BJ (cell line): ENCODE measurements at regions not wholly inside any gene's neighbourhood (a gene's known extent, or its start where the extent isn't known, plus 50 kb on each side); places are given as distances from the start of the nearest gene placed in this dataset.
"Not testable (repeated sequence)": the region's sequence is repeated elsewhere in the genome, so short reads cannot be mapped to it uniquely, and the experiment has no call there.

Experiments used
- CTCF ChIA-PET: fragments of 350-600 bp; formaldehyde crosslinking; extraction: SDS; loops from one replicate; lab custom pipeline; 2021; ENCODE audit warnings: antibody characterized with exemption, inconsistent platforms; lab: Yijun Ruan, JAX
- POLR2A ChIA-PET: fragments of 300-600 bp; sonication (Branson Sonifier 250); formaldehyde crosslinking; extraction: SDS; loops from one replicate; lab custom pipeline; 2021; ENCODE audit warnings: antibody characterized with exemption; lab: Charles Lee
- DNase-seq: peaks from one replicate; pipeline ENCODE4 v3.0.0-alpha.2; 2011; ENCODE audit warnings: low read depth
- H3K27me3 ChIP-seq: 2 replicates; pipeline ENCODE4 v1.6.0; 2011; ENCODE audit warnings: low read length; ENCODE audit not compliant: control insufficient read depth, insufficient read depth
- H3K36me3 ChIP-seq: 2 replicates; pipeline ENCODE4 v1.5.1; 2011; ENCODE audit warnings: low read length; ENCODE audit not compliant: control insufficient read depth, insufficient read depth
- H3K4me3 ChIP-seq: 2 replicates; pipeline ENCODE4 v1.5.1; 2011; ENCODE audit warnings: low read depth, mild to moderate bottlenecking, control low read depth, low read length
- TF ChIP-seq, protein P1 (sequence below): IDR thresholded peaks from 2 replicates; pipeline ENCODE4 v1.5.1; 2011; ENCODE audit warnings: low read depth, mild to moderate bottlenecking, control low read depth, inconsistent platforms, low read length, moderate library complexity; ENCODE audit not compliant: insufficient read depth

DNA sequence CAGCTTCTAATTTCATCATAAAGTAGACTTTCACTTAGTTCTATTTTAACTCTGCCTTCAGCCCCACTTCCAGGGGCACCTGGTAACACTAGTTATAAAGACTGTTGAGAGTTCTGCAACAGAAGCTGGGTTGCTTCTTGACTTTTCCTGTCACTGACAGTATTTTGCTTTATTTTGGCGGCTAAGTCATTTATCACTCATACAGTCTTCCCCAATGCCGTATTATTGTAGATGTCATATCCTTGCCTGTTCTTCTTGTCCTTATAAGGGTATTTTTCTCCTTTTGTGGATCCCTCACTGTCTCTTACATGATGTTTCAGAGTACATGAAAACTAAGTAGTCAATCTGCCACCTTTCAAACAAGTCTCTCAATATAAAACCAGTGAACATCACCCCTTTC, 369.0 kb upstream of the PPP2R3A start:
- no peaks in the 10 kb centered on the region for H3K36me3 ChIP-seq
- no peaks in the 10 kb centered on the region for H3K27me3 ChIP-seq
- no peak for DNase-seq
- POLR2A ChIA-PET = no interaction called here
- CTCF ChIA-PET = no interaction called here
- no peak overlapping the region for H3K4me3 ChIP-seq
- TF ChIP-seq, protein P1, sequence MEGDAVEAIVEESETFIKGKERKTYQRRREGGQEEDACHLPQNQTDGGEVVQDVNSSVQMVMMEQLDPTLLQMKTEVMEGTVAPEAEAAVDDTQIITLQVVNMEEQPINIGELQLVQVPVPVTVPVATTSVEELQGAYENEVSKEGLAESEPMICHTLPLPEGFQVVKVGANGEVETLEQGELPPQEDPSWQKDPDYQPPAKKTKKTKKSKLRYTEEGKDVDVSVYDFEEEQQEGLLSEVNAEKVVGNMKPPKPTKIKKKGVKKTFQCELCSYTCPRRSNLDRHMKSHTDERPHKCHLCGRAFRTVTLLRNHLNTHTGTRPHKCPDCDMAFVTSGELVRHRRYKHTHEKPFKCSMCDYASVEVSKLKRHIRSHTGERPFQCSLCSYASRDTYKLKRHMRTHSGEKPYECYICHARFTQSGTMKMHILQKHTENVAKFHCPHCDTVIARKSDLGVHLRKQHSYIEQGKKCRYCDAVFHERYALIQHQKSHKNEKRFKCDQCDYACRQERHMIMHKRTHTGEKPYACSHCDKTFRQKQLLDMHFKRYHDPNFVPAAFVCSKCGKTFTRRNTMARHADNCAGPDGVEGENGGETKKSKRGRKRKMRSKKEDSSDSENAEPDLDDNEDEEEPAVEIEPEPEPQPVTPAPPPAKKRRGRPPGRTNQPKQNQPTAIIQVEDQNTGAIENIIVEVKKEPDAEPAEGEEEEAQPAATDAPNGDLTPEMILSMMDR = no peak

DNA sequence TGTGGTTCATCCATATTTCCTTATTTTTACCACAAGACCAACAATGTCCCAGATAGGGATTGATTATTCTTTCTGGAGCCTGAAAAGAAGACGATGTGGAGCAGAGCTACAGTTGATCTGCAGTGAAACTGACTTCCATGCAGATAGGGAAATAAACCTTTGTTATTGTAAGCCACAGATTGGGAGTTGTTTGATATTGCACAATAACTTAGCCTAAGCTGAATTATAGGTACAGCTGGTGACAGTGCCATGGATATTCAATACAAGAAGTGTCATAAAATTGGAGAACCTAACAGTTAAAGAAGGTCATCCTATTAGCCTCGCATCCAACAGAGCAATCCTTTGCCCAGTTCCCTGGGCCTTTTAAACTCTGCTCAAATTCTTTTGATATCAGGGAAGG, 367.7 kb upstream of the PPP2R3A start:
- ChIA-PET POLR2A (no interaction called here), CTCF (no interaction called here)
- no peak for DNase-seq
- TF ChIP-seq, protein P1 = no peak
- Histone ChIP-seq H3K4me3 (no peak overlapping the region), H3K36me3 (no peaks in the 10 kb centered on the region), H3K27me3 (no peaks in the 10 kb centered on the region)

DNA sequence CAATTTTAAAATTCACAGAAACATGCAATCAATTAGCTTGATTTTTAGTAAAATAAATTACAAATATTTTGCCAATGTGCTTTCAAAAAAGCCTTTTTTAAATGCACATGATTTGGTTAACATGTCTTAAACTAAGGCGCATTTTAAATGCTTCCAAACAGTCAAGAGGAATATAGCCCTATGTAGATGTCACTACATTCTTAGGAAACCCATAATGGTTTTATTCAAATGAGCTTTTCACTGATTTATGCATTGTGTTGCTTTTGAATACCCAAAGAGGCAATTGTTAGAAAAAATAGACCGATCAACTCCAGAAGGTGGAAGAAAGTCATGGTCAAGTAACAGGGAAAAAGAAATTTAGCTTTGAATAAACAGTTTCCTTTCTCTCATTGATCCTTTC, 366.9 kb upstream of the PPP2R3A start:
- no peak for DNase-seq
- TF ChIP-seq, protein P1 = no peak
- ChIA-PET CTCF (no interaction called here), POLR2A (no interaction called here)
- no peaks in the 10 kb centered on the region for H3K36me3 ChIP-seq
- no peaks in the 10 kb centered on the region for H3K27me3 ChIP-seq
- H3K4me3 ChIP-seq = no peak overlapping the region

GRCh38 chr3:135604512-135604911, 361.0 kb upstream of the PPP2R3A start:
- CTCF ChIA-PET = interaction anchor here (1.0 kb wide), 1 partner anchor 12 kb away, joined by 3 read pairs; no protein-coding TSS in a partner anchor
- POLR2A ChIA-PET = not testable (repeated sequence)

GRCh38 chr3:135618123-135618522, 347.4 kb upstream of the PPP2R3A start:
- H3K27me3 ChIP-seq = no peaks in the 10 kb centered on the region
- no peak overlapping the region for H3K4me3 ChIP-seq
- ChIA-PET POLR2A (no interaction called here), CTCF (no interaction called here)
- no peak for DNase-seq
- H3K36me3 ChIP-seq = no peaks in the 10 kb centered on the region
- TF ChIP-seq, protein P1 = no peak

More at GRCh38 chr3:135604512-135604911, 361.0 kb upstream of the PPP2R3A start:
- DNase-seq, H3K27me3 ChIP-seq, H3K4me3 ChIP-seq, H3K36me3 ChIP-seq: not testable (repeated sequence)

GRCh38 chr3:135621184-135621920, 344.2 kb upstream of the PPP2R3A start:
- Histone ChIP-seq H3K36me3 (no peaks in the 10 kb centered on the region), H3K27me3 (no peaks in the 10 kb centered on the region), H3K4me3 (no peak overlapping the region)
- TF ChIP-seq, protein P1 = no peak
- DNase-seq = no peak
- CTCF ChIA-PET = no interaction called here
- POLR2A ChIA-PET = no interaction called here
